GM19455 (cell line): ENCODE measurements at regions not wholly inside any gene's neighbourhood (a gene's known extent, or its start where the extent isn't known, plus 50 kb on each side); places are given as distances from the start of the nearest gene placed in this dataset.
"Not testable (repeated sequence)": the region's sequence is repeated elsewhere in the genome, so short reads cannot be mapped to it uniquely, and the experiment has no call there.

Experiments
- ATAC-seq: cut with Tn5 transposase; IDR thresholded peaks from one replicate; pipeline ENCODE4 v1.9.1; 2021; ENCODE audit not compliant: unreplicated experiment

DNA sequence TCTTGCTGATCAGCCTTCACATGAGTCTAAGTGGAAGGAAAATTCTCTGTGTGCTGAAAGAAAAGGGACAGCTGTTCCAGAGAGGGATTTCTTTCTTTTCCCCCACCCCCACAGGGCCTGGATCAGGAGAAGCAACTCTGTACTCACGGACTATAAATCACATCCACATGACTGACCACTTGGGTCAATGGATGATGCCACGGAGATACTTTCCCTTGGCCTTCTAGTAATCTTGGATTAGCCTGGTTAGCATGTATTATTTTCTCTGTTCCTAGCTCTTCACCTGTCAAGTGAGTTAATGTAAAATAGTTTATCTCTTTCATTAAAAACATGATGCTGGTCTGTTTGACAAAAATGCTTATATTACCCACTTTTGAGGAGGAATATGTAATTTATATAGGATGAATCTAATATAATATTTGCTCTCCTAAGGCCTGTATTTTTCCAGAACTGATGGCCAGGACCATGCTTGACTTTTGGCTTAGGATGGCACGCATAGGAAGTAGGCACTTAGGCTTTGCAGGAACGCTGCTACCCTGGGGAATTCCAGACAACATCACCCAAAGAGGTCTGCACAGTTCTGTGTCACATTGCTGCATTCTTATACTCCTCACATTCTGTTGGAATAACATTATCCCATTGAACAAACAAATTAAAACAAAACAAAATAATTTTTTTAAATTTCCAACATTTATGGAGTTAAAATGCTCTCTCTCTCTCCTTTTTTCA is 892.1 kb downstream of the TLE1 start:
- ATAC-seq, result no peak

DNA sequence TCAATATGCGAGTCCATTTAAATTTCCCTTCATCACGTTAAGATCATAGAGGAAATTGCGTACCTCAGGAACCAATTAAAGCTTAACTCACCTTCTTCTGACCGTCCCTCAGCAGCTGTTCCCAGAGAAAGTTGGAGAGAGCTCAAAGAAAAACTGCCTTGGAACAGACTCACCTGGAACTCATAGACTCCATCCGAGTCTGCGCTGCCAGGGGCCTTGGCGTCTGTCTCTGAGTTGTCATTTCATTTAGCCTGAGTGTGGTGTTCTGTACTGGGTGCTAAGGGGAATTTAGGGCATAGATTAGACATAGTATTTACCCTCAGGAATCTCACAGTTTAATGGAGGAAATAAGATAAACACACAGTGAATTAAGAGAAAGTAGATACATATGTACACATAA is 892.7 kb downstream of the TLE1 start:
- ATAC-seq, result no peak

DNA sequence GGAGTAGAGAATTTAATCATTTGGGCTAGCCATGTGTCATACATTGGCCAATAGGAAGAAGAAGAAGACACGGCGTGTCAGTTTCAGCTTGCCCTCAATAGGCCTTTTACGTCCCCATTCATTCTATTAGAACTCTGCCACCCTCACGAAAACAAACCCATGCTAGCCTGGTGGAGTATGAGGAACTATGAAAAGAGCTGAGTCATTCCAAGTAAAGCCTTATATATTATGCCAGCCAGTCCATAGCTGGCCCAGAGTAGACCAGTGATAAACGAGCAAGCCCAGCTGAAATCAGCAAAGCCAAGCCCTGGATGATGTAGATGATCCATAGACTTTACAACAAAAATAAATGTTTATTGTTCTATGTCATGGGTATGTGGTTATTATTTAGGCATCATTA is 895.1 kb downstream of the TLE1 start:
- ATAC-seq, result no peak

DNA sequence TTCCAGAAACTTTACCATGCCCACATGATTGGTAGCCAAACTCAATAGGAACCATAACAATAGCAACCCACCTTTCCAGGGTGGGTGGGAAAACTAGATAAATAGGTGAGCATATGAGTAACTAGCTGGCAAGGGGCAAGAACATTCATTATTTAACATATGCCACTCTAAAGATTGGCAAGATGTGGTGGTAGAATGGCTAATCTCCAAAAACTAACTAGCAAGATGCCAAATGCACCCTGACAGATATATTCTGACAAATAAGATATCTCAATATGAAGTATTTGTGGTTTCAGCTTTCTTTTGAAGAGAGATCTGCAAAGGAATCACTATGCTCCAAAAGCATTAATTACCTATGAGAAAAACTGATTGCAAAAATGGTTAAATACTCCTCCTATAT is 895.6 kb downstream of the TLE1 start:
- no peak for ATAC-seq

DNA sequence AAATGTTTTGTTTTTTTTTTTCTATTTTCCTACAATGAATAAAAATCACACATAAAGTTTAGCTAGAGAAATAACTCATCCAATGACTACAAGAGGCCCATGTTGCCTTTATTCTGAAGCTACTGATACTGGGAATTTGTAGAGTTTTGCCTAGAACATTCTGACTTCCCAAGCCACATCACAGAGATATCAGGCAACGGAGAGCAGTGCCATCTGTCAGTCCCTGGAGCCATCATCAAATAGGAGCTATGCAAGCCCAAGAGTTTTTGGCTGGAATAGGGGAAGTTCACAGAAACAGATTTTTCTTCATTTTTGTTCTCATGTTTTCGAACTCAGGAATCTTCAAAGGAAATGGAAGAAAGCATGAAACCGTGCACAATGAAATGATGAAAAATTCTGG is 896.6 kb downstream of the TLE1 start:
- ATAC-seq, result no peak

DNA sequence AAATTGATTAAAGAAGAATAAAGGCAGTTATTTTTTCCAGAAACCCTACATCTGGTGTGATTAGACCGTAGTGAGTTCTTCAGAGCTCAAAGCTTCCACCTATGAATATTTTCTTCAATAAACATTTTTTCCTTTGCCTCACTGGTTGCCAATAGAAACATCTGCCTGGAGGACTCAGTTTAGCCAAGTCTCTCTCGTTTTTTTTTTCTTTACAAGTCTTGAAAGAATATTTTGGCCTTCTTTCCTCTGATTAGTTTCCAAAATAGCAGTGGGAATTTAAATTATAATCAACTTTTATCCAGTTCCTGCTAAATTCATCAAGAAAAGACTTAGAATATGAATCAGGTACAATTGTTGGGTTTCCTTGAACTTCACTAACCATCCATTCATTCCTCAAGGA is 897.5 kb downstream of the TLE1 start:
- ATAC-seq, result no peak

DNA sequence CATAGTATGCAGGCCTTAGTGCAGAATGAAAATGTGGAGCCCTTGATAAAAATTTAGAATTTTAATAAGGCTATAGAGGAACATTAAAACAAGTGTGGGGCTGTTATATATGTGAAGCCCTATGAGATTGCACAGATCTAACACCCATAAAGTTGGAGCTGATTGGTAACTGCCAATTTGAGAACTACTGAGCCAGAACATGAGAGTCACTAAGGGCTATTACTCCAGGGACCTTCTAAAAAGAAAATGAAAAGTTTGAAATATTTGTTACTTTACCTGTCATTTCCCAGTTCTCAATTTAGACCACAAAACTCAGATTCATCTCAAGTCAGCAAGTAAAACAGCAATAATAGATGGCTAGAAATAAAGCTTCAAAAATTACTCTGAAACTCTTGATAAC is 898.6 kb downstream of the TLE1 start:
- ATAC-seq, result no peak

DNA sequence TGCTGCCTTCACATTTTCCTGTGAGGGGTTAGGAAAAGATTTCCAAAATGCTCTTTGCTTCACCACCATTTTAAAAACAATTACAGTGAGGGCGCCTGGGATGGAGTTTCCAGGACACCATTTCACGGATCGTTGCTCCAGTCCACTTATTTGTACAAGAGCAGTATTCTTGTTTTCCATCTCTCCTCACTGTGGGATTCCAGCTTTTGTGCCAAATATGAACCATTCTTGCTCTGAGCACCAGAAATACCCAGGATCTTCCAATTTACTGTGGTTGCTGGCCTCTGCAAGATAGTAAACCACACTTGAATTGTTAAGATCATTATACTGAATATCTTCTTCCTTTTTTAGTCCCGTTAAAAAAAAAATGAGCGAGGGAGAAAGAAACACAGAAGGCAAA is 899.5 kb downstream of the TLE1 start:
- no peak for ATAC-seq

DNA sequence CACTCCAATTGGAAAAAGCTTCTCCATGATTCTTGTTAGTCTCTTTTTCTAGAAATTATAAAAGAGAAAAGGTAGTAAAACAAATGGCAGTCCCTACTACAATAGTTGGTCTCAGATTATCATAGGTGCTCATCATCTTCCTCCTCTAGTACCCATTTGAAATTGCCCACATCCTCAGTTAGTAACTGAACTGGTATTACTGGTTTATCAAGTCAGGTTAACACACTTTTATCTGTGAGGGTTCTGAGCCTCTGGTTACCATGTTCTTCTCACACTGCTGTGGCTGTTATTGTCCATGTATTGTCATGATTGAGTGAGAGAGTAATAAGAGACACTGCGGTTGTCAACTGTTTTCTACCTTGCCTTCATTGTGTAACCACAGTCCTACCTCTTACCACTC is 901.7 kb downstream of the TLE1 start:
- no peak for ATAC-seq

DNA sequence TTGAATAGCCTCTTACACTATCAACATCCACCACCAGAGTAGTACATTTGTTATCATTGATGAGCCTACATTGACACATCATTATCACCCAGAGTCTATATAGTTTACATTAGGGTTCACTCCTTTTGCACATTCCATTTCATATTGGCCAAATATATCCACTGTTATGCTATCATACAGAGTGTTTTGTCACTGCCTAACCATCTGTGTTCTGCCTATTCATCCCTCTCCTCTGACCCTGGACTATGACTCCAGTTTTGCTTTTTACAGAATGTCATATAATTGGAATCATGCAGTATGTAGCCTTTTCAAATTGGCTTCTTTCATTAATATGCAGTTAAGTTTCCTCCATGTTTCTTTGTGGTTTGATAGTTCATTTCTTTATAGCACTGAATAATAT is 904.7 kb downstream of the TLE1 start:
- no peak for ATAC-seq

DNA sequence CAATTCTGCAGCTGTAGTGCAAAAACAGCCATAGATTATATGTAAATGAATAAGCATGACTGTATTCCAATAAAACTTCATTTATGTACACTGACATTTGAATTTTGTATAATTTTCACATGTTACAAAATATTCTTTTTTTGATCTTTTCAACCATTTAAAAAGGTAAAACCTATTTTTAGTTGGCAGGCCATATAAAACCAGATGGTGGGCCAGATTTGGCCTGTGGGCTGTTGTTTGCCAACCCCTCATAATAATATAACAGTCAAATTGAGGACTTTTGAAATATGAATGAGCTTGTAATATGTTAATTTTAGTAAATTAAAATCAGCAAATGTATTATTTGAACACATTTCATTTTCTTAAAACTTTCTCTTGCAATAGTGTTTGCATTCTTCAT is 913.4 kb downstream of the TLE1 start:
- no peak for ATAC-seq

DNA sequence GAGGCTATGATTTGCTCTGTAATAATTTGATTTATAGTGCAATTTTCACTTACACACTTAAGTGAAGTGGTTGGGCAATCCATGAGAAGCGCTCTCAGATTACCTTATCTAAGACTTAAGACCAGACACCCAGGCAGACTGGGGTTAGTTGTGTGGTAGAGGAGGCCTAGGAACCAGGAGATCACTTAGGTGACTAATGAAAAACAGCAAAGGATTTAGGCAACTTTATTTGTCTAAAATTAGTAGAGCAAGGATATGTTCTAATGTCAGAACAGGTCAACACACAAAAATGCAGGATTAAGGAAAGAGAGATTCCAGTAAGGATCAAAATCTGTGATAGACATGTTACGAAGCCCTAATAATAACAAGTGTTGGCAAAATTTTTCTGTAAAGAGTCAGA is 913.8 kb downstream of the TLE1 start:
- ATAC-seq, result no peak

DNA sequence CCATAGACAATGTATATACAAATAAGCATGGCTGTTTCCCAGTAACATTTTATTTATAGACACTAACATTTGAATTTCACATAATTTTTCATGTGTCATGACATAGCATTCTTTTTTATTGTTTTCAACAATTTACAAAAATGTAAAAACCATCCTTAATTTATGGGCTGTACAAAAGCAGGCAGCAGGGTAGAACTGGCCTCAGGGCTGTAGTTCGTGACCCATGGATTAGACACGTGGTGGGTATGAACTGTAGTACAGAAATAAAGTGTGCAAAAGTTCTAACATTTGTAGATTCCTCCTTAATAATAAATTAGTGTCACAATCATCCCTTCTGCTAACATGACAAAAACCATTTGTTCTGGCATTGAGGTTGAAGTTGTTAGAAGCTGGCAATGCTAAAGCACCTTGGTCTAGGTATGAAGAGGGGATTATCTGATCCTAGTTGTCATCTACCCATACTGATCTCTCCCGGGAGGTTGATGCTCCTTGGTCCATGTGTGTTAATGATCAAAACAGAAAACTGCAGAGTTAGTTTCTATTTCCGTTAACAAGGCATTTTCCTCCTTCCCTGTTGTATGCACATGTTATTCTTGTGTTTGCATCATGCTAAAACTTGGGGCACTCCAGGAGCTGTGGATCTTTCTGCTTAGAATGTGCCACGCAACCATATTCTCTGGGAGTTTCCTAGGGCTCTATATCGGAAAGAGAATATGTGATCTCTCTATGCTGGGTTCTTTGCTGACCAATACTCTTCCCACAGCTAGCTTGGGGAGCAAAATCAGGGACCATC is 917.6 kb downstream of the TLE1 start:
- no peak for ATAC-seq

DNA sequence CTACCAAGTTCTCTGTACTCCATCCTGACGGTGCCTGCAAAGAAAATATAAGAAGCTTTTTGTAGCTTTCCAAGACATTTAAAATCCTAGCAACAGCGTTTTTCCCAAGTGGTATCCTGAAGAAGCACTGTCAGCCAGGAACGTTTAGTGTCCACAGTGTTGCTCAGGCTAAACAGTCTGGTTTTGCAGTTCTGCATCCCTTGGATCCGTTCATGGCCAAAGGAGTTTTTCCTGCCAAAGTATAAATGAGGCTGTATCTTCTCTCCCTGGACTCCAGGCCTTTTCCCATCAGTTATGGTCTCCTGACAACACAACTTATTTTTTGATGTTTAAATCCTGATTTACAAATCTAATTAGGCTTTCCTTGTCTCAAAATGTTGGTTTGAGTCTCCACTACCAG is 925.8 kb downstream of the TLE1 start:
- ATAC-seq, result no peak

DNA sequence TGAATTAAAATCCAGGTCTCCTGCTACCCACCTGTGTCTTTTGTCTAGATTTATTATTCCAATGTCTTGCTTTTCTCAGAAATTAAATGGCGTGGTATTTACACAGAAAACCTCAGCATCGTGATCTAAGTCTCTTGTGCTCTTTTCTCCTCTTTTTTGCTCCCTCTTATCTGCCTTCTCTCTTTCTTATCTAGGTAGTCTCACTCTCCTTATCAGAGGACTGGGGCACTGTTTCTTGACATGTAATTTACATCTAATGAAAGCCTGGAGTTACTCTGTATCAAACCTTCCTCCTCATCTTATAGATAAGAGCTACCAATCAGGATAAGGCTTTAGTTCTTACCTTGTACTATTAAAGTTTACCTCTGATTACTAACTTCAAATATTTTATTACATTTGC is 933.8 kb downstream of the TLE1 start:
- ATAC-seq, result no peak

DNA sequence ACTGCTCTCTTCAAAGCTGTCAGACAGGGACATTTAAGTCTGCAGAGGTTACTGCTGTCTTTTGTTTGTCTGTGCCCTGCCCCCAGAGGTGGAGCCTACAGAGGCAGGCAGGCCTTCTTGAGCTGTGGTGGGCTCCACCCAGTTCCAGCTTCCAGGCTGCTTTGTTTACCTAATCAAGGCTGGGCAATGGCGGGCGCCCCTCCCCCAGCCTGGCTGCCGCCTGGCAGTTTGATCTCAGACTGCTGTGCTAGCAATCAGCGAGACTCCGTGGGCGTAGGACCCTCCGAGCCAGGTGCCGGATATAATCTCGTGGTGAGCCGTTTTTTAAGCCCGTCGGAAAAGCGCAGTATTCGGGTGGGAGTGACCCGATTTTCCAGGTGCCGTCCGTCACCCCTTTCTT is 942.3 kb downstream of the TLE1 start:
- ATAC-seq, result not testable (repeated sequence)

DNA sequence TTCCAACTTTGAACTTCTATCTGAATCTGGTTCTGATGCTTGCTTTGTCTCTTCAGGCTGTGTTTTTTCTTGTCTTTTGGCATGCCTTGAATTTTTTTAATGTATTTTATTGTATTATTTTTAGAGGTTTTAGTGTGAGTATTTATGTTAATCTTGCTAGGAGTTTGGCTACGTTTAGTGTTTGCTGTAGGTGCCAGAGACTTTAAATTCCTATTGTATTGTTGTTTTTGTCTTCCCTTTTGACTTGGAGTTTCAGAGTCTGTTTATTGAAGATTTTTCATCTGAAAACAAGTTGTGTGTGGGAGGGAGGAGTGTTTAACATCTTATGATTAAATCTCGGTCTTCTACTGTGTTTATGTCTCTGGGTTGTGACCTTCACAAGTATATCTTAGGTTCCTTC is 956.8 kb downstream of the TLE1 start:
- no peak for ATAC-seq

DNA sequence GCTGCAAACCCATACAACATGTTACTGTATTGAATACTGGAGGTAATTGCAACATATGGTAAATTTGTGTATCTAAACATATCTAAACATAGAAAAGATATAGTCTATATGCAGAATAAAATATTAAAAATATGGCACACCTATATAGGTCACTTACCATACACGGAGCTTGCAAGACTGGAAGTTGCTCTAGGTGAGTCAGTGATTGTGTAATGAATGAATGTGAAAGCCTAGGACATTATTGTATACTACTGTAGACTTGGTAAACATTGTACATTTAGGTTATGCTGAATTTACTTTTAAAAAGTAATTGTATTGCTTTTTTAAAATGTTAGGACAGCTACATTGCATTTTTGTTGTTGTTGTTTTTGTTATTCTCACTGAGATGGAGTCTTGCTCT is 968.8 kb downstream of the TLE1 start:
- no peak for ATAC-seq

DNA sequence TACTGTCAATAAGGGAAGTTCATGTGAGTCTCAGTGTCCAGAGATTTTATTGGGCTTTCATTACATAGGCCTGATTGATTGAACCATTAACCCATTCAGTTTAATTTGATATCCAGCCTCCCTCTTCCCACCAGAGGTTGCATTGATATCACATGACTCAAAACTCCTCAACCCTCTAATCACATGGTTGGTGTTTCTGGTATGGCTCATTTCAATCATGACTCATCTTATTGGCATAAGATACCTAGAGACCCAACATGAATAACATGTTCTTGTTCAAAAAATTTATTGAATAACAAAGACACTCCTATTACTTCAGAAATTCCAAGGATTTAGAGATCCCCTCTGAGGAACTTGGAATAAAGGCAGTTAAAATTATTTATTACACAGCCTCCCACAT is 982.2 kb downstream of the TLE1 start:
- no peak for ATAC-seq

DNA sequence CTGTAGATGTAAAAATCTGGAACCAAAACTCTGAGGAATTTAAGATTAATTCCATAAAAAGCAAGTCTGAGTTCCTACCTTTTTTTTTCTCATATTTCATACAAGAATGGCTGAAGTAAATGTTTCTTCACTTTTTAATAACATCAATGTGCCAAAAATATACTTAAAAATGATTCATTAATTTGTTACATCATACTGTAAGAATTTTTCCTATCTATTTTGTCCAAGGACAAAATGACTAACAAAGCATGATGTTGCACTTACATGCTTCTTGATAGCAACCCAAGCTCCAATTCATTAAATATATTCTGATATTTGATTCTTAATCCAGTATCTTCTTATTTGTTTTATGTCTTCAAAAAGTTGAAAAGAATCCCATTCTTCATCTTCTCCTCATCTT is 988.3 kb downstream of the TLE1 start:
- ATAC-seq, result no peak

DNA sequence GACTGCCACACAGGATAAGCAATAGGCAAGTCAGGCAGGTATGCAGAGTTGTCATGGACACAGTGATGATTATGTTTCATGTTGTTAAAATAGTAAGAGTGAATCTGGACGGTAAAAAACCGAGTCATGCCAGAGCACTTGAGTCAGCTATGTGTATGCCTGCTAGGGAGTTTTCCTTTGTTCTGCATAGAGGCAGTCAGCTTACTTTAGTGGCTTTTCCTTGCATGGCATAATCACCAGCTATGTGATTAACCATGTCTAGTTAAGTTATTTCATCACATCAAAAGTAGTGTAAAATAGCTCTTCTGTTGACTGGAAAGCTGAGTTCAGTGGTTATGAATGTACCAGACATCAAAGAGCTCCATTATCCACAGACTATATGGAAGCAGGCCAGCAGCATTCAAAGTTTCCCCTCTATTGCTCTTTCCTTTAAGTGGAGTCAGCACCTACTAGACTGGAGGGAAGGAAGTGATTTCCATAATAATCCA is 989.8 kb downstream of the TLE1 start:
- ATAC-seq, result no peak

DNA sequence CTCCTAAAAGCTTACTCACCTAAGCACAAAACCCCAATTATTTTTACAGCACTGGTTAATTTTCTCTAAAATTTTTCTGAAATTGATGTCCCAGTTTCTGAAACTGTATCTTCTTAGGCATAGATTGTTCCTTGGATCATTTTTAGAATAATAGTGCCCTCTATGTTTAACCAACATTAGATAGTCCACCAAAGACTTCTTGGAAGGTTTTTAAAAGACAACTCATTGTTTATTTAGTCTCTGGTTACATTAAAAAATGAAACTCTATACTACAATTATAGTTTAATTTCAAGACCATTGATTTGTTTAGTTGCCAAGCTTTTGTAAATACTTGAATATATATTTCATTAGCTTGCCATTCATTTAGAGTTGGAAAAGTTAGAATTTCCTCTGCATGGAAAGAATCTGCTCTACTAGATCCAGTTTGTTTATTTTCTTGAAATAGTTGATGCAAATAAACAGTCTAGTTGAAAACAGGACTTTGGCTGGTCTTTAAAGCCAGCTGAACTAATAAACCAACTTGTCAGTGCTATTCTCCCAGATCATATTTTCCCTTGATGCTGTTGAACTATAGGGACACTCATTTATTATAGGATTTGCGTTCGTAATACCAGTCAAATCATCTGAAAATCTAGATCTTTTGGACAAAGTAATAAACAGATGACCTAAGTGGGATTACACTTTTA is 990.5 kb downstream of the TLE1 start:
- no peak for ATAC-seq
